K562 (cell line): ENCODE measurements at regions not wholly inside any gene's neighbourhood (a gene's known extent, or its start where the extent isn't known, plus 50 kb on each side); places are given as distances from the start of the nearest gene placed in this dataset.

Experiments used
- ATAC-seq: fragments of 200-7000 bp; cut with Tn5 transposase; 3 replicates; pipeline ENCODE4 v1.9.1; 2020; ENCODE audit warnings: moderate library complexity
- BruUV-seq: library from RNA; stranded (reverse); fragments of 400-500 nt; replicated peaks from 2 replicates; lab custom pipeline; 2021; lab: Mats Ljungman, UMichigan
- CTCF ChIA-PET: fragments of 300-600 bp; formaldehyde crosslinking; extraction: SDS; loops from one replicate; lab custom pipeline; 2021; ENCODE audit warnings: low intra/inter-chr PET ratio; lab: Yijun Ruan, JAX
- POLR2A ChIA-PET: fragments of 300-600, 350-650 bp; sonication (Branson Sonifier 250); formaldehyde crosslinking; extraction: SDS; loops from one replicate; lab custom pipeline; 2021; ENCODE audit warnings: antibody characterized with exemption, inconsistent platforms; lab: Yijun Ruan, JAX
- DNase-seq, 4 experiments: peaks; one replicate each; pipeline versions ENCODE4 v3.0.0 to v3.0.0-alpha.2; 2011 to 2018; ENCODE audit warnings: low spot score in 3 of 4, mixed read lengths in 3 of 4; ENCODE audit errors: extremely low read depth in 1 of 4
- FAIRE-seq: peaks from 2 replicates; lab custom pipeline; 2011; peaks lifted over from hg19 to GRCh38; lab: Jason Lieb, UNC
- H2AFZ ChIP-seq: 2 replicates; pipeline ENCODE4 v1.6.0; 2011; ENCODE audit warnings: low read depth, low read length, control low read depth, inconsistent platforms
- H3K27ac ChIP-seq: fragments of 200-600 bp; 3 replicates; pipeline ENCODE4 v1.8.0; 2011; ENCODE audit warnings: low read depth, mild to moderate bottlenecking, control low read depth, inconsistent platforms, low read length, moderate library complexity, mixed read lengths; ENCODE audit errors: extremely low read depth
- H3K27me3 ChIP-seq, 2 experiments: fragments of 300-600 bp in 1 of 2; 2 replicates in 1 of 2; 3 replicates in 1 of 2; pipeline versions ENCODE4 v1.6.0 to v1.8.0; 2011; ENCODE audit warnings: inconsistent platforms in 2 of 2, low read length in 2 of 2, mild to moderate bottlenecking in 1 of 2, mixed read lengths in 1 of 2, moderate library complexity in 1 of 2; ENCODE audit not compliant: control insufficient read depth in 2 of 2, insufficient read depth in 2 of 2
- H3K36me3 ChIP-seq: fragments of 300-600 bp; 3 replicates; pipeline ENCODE4 v1.8.0; 2011; ENCODE audit warnings: mild to moderate bottlenecking, low read length, inconsistent platforms; ENCODE audit not compliant: control insufficient read depth, insufficient read depth
- H3K4me1 ChIP-seq, 2 experiments: fragments of 200-600 bp in 1 of 2; replicated peaks in 1 of 2; 2 replicates in 1 of 2; 3 replicates in 1 of 2; pipeline versions ENCODE4 v1.5.1 to v1.8.0; 2011; ENCODE audit warnings: inconsistent platforms in 2 of 2, low read length in 2 of 2, mild to moderate bottlenecking in 1 of 2, mixed read lengths in 1 of 2, moderate library complexity in 1 of 2; ENCODE audit not compliant: control insufficient read depth in 2 of 2, insufficient read depth in 2 of 2
- H3K4me2 ChIP-seq: 2 replicates; pipeline ENCODE4 v1.6.1; 2011; ENCODE audit warnings: low read length, control low read depth, inconsistent platforms, mixed read lengths; ENCODE audit not compliant: insufficient read depth
- H3K4me3 ChIP-seq: fragments of 200-600 bp; sonication (generic), shearing (Covaris generic); 2 replicates; pipeline ENCODE4 v1.5.1; 2016; ENCODE audit warnings: control low read depth, inconsistent platforms
- H3K79me2 ChIP-seq: fragments of 200-600 bp; 3 replicates; pipeline ENCODE4 v1.8.0; 2011; ENCODE audit warnings: low read length, inconsistent platforms; ENCODE audit not compliant: control insufficient read depth, insufficient read depth
- H3K9ac ChIP-seq, 2 experiments: 2 replicates each; pipeline versions ENCODE4 v1.6.0 to v1.6.1; 2011; ENCODE audit warnings: low read depth in 2 of 2, low read length in 2 of 2, control low read depth in 1 of 2, inconsistent platforms in 1 of 2, mild to moderate bottlenecking in 1 of 2, mixed read lengths in 1 of 2; ENCODE audit not compliant: insufficient read depth in 1 of 2
- H3K9me1 ChIP-seq: one replicate; pipeline ENCODE4 v1.6.0; 2011; ENCODE audit warnings: inconsistent platforms, mild to moderate bottlenecking, low read length, moderate library complexity; ENCODE audit not compliant: control insufficient read depth, insufficient read depth
- H3K9me3 ChIP-seq: replicated peaks from 2 replicates; pipeline ENCODE4 v1.5.1; 2011; ENCODE audit warnings: low read depth, low read length, inconsistent platforms; ENCODE audit not compliant: control insufficient read depth, insufficient read depth
- H4K20me1 ChIP-seq: replicated peaks from 2 replicates; pipeline ENCODE4 v1.6.1; 2011; ENCODE audit warnings: low read length, inconsistent platforms, mixed read lengths; ENCODE audit not compliant: control insufficient read depth, insufficient read depth
- BACH1 ChIP-seq: fragments of 200-800 bp; sonication (Bioruptor generic); IDR thresholded peaks from 2 replicates; pipeline ENCODE4 v1.6.1; 2016; ENCODE audit warnings: missing genetic modification characterization, missing compliant biosample characterization
- CBFB ChIP-seq: sonication (generic); formaldehyde crosslinking; IDR thresholded peaks from 2 replicates; pipeline ENCODE4 v1.4.0; 2020; ENCODE audit warnings: mild to moderate bottlenecking, missing genetic modification reagents
- CEBPB ChIP-seq: fragments of 450-650 bp; IDR thresholded peaks from 2 replicates; pipeline ENCODE4 v1.6.1; 2016; ENCODE audit warnings: missing genetic modification characterization, missing compliant biosample characterization
- CGGBP1 ChIP-seq: fragments of 250-450 bp; sonication (Bioruptor Pico); IDR thresholded peaks from 2 replicates; pipeline ENCODE4 v1.9.0; 2021; ENCODE audit warnings: mild to moderate bottlenecking
- CLOCK ChIP-seq: fragments of 250-450 bp; sonication (Bioruptor Pico); IDR thresholded peaks from 2 replicates; pipeline ENCODE4 v1.4.0; 2020; ENCODE audit warnings: mild to moderate bottlenecking, moderate library complexity, borderline replicate concordance
- ELK1 ChIP-seq: sonication (generic); formaldehyde crosslinking; IDR thresholded peaks from 2 replicates; pipeline ENCODE4 v1.8.1; 2022; ENCODE audit warnings: missing genetic modification reagents
- HDAC3 ChIP-seq: fragments of 450-650 bp; IDR thresholded peaks from 2 replicates; pipeline ENCODE4 v1.6.1; 2018; ENCODE audit warnings: borderline replicate concordance, mild to moderate bottlenecking, moderate library complexity; ENCODE audit not compliant: partially characterized antibody
- KAT2B ChIP-seq: IDR thresholded peaks from one replicate; pipeline ENCODE4 v1.6.1; 2012; ENCODE audit warnings: low read depth, mild to moderate bottlenecking, control low read depth, inconsistent platforms, low read length, moderate library complexity
- KLF16 ChIP-seq: IDR thresholded peaks from 2 replicates; pipeline ENCODE4 v1.6.1; 2016; ENCODE audit warnings: antibody characterized with exemption
- MAFF ChIP-seq: IDR thresholded peaks from 2 replicates; pipeline ENCODE4 v1.6.1; 2012; ENCODE audit warnings: low read length, improper control_type of control experiment
- MYC ChIP-seq, 2 experiments: fragments of 250-450 bp in 1 of 2; sonication (Bioruptor Pico) in 1 of 2; IDR thresholded peaks; 2 replicates each; pipeline versions ENCODE4 v1.5.1 to v1.6.1; 2012 to 2021; ENCODE audit warnings: low read depth in 2 of 2, borderline replicate concordance in 1 of 2, improper control_type of control experiment in 1 of 2, low read length in 1 of 2, mild to moderate bottlenecking in 1 of 2, moderate library complexity in 1 of 2
- TEAD2 ChIP-seq: fragments of 450-650 bp; IDR thresholded peaks from 2 replicates; pipeline ENCODE4 v1.6.1; 2016; ENCODE audit warnings: missing genetic modification characterization, control low read depth, missing compliant biosample characterization
- THRAP3 ChIP-seq: fragments of 450-650 bp; IDR thresholded peaks from 2 replicates; pipeline ENCODE4 v1.6.1; 2016; ENCODE audit warnings: mild to moderate bottlenecking, inconsistent platforms, borderline replicate concordance
- ZKSCAN8 ChIP-seq: fragments of 200-800 bp; sonication (Bioruptor generic); IDR thresholded peaks from 2 replicates; pipeline ENCODE4 v1.6.1; 2016; ENCODE audit warnings: missing genetic modification characterization, missing compliant biosample characterization
- ZNF239 ChIP-seq: fragments of 250-450 bp; sonication (Bioruptor Pico); IDR thresholded peaks from 2 replicates; pipeline ENCODE4 v1.4.0; 2020; ENCODE audit warnings: mild to moderate bottlenecking
- ZNF449 ChIP-seq: fragments of 250-450 bp; sonication (Bioruptor Pico); IDR thresholded peaks from 2 replicates; pipeline ENCODE4 v1.8.0; 2022; ENCODE audit warnings: moderate library complexity, mild to moderate bottlenecking, inconsistent platforms
- ZNF507 ChIP-seq: conservative IDR thresholded peaks from 2 replicates; pipeline ENCODE4 v1.6.1; 2017; ENCODE audit warnings: missing genetic modification characterization, missing compliant biosample characterization
- in situ Hi-C: fragments of 300-500 bp; cut with MboI; formaldehyde crosslinking; loops from 4 replicates; pipeline ENCODE4 v1.15.0; 2018; ENCODE audit warnings: inconsistent platforms, mixed read lengths
- intact Hi-C: fragments of 100-400 bp; cut with micrococcal nuclease; formaldehyde crosslinking; loops from 2 replicates; pipeline ENCODE4 v1.14.2; 2022

- TF ChIP-seq HDAC3: no peak
- TF ChIP-seq CLOCK (CRISPR knock-in tag): no peak
These were observed 643.9 kb upstream of the ZNF608 start (continued) for GRCh38 chr5:125390326-125390725.

GRCh38 chr5:125393221-125393815 lies 646.9 kb upstream of the ZNF608 start:
- BruUV-seq: no TSS peak
- POLR2A ChIA-PET: no interaction called here
- CTCF ChIA-PET: no interaction called here
- Histone ChIP-seq H3K79me2 (no peaks in the 10 kb centered on the region), H3K27ac (no peak overlapping the region), H3K9ac (no peak overlapping the region), H3K4me2 (no peak overlapping the region), H3K27me3 (no peaks in the 10 kb centered on the region), H3K4me1 (no peaks in the 10 kb centered on the region), H3K9me3 (no peaks in the 10 kb centered on the region), H3K4me3 (no peak overlapping the region), H4K20me1 (no peaks in the 10 kb centered on the region), H3K9me1 (no peaks in the 10 kb centered on the region), H2AFZ (no peak overlapping the region), H3K36me3 (no peaks in the 10 kb centered on the region)
- in situ Hi-C loops (no loop called here), intact Hi-C loops (no loop called here)
- TF ChIP-seq MYC (IDR thresholded peaks at IDR 0.05; ENCODE audit: low read depth, low read length) (no peak), MYC (CRISPR knock-in tag; IDR thresholded peaks at IDR 0.05; ENCODE audit: borderline replicate concordance, low read depth) (no peak), CBFB (CRISPR knock-in tag) (no peak), CEBPB (tag) (no peak), ZNF239 (CRISPR knock-in tag) (no peak), ELK1 (CRISPR knock-in tag) (no peak), MAFF (no peak), TEAD2 (no peak), ZNF449 (CRISPR knock-in tag) (no peak), CGGBP1 (CRISPR knock-in tag) (no peak), ZKSCAN8 (CRISPR knock-in tag) (no peak), ZNF507 (tag) (no peak), THRAP3 (no peak), KAT2B (no peak), BACH1 (tag) (no peak), KLF16 (no peak)
- ATAC-seq (no peak), FAIRE-seq (no peak), DNase-seq (no peak)
